Retinal pigment epithelial cell (primary cell): ENCODE measurements at regions not wholly inside any gene's neighbourhood (a gene's known extent, or its start where the extent isn't known, plus 50 kb on each side); places are given as distances from the start of the nearest gene placed in this dataset.

Experiments used
- DNase-seq: peaks from one replicate; pipeline ENCODE4 v3.0.0-alpha.2; 2010; ENCODE audit warnings: low read depth
- H3K4me3 ChIP-seq: 2 replicates; pipeline ENCODE4 v1.5.1; 2011; ENCODE audit warnings: mild to moderate bottlenecking, low read length, control low read depth, moderate library complexity
- CTCF ChIP-seq: conservative IDR thresholded peaks from 2 replicates; pipeline ENCODE4 v1.5.1; 2011; ENCODE audit warnings: low read depth, low read length, control low read depth, inconsistent platforms

- no peak for TF ChIP-seq CTCF
- no peak overlapping the region for H3K4me3 ChIP-seq
- no peak for DNase-seq
Observed at GRCh38 chr11:31912808-31913207, 101.7 kb upstream of the PAX6 start.

DNA sequence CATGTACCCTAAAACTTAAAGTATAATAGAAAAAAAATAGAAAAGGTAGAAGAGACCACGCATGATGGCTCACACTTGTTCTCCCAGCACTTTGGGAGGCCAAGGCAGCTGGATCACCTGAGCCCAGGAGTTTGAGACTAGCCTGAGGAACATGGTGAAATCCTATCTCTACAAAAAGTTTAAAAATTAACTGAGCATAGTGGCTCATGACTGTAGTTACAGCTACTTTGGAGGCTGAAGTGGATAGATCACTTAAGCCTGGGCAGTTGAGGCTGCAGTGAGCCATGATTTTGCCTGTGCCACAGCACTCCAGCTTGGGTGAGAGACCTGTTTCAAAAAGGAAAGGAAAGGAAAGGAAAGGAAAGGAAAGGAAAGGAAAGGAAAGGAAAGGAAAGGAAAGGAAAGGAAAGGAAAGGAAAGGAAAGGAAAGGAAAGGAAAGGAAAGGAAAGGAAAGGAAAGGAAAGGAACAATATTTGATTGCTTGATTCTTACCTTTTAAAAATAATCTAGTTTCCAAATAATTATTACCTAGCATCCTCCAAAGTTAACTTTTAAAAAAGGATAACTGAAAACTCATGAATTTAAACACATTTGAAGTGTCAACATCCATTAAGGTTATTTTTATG is 99.9 kb upstream of the PAX6 start:
- H3K4me3 ChIP-seq, result no peak overlapping the region
- DNase-seq, result no peak
- TF ChIP-seq CTCF, result no peak

- no peak for DNase-seq
- no peak for TF ChIP-seq CTCF
Observed at GRCh38 chr11:31903225-31904074, 92.3 kb upstream of the PAX6 start.

GRCh38 chr11:31902706-31903105 is 91.6 kb upstream of the PAX6 start:
- DNase-seq, result no peak
- TF ChIP-seq CTCF, result no peak
- H3K4me3 ChIP-seq, result no peak overlapping the region

More at GRCh38 chr11:31903225-31904074, 92.3 kb upstream of the PAX6 start:
- no peak overlapping the region for H3K4me3 ChIP-seq

DNA sequence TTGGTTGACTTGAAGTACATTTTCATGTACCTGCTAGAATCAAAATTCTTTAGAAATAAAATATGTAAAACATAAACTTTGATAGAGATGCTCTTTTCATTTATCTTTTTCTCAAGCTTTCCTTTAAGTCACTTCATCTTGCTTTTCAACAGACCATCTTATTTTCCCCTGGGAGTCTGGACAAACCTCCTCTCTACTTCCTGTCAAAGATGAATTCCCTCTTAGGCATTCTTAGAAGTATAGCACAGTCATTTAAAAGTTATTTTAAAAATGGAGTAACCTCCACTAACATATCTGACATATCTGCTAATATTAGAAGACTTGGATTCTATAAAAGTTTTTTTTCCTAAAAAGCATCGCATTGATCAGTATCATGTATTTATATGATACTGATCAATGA is 84.8 kb upstream of the PAX6 start:
- no peak for DNase-seq
- TF ChIP-seq CTCF, result no peak
- no peak overlapping the region for H3K4me3 ChIP-seq

DNA sequence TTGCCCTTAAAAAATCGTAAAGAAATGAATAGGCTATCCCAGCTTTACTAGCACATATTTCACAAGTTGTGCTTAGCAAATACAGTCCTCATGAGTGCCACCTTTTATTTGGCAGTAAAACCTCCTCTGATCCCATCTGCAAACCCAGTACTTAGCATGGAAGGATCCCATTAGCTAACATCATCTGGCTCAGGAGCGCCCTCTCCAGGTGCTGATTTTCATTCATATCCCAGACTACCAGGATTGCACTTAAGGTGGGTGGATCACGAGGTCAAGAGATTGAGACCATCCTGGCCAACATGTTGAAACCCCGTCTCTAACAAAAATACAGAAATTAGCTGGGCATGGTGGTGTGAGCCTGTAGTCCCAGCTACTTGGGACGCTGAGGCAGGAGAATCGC is 76.1 kb upstream of the PAX6 start:
- DNase-seq, result no peak
- TF ChIP-seq CTCF, result no peak
- no peak overlapping the region for H3K4me3 ChIP-seq

DNA sequence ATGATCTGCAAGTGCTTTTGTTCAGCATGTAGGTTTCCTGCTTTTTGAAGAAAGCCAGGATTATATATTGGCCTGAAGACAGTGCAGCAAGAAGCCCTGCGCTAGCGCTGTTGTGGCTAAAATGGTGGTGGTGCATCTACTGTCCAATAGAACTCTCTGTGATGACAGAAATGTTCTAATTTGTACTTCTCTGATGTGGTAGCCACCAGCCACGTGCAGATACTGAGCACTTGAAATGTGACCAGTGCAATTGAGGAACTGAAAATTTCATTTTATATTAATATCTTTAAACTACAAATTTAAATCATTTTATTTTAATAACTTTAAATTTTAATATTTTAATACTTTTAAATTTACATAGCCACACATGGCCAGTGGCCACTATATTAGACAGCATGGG is 73.0 kb upstream of the PAX6 start:
- DNase-seq, result no peak
- no peak overlapping the region for H3K4me3 ChIP-seq
- TF ChIP-seq CTCF, result no peak
